GM19238 (cell line): ENCODE measurements at regions not wholly inside any gene's neighbourhood (a gene's known extent, or its start where the extent isn't known, plus 50 kb on each side); places are given as distances from the start of the nearest gene placed in this dataset.
"Not testable (repeated sequence)": the region's sequence is repeated elsewhere in the genome, so short reads cannot be mapped to it uniquely, and the experiment has no call there.

ENCODE experiments used
- DNase-seq: peaks from one replicate; pipeline ENCODE4 v3.0.0; 2011; ENCODE audit warnings: low spot score; ENCODE audit not compliant: insufficient read length

GRCh38 chr2:56960581-56960980 is 776.8 kb downstream of the CCDC85A start:
- no peak for DNase-seq

DNA sequence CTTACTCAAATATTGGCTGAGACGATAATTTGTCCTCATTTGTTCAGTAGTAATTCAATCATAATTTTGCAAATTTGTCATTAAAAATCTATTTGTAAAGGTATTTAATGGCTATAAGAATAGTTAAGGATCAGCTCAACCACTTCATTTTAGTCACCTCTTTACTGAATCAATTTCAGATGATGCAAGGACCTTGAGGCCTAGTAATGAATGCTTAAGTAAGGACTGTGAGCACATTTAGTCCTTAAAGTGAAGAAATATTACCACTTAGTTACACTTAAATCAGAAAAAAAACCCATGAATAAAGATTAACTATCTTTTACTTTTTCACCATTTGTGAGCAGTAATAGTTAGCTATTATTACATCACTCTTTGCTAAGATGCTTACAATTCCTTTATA is 778.9 kb downstream of the CCDC85A start:
- DNase-seq, result no peak

GRCh38 chr2:56969513-56969912 is 785.7 kb downstream of the CCDC85A start:
- no peak for DNase-seq

DNA sequence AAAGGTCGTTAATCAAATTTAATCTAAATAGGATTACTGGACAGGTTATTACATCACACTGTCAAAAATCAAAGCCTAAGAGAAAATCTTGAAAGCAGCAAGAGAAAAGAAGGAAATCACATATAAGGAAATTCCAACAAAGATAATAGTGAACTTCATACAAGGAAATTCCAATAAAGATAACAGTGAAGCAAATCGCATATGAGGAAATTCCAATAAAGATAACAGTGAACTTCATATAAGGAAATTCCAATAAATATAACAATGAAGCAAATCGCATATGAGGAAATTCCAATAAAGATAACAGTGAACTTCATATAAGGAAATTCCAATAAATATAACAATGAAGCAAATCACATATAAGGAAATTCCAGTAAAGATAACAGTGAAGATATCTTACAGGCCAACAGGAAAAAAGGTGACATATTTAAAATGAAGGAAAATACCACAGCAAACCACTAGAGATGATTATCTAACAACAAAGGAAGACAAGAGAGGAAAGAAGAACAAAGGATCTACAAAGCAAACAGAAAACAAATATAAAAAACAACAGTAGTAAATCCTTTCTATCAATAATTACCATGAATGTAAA is 787.7 kb downstream of the CCDC85A start:
- DNase-seq, result no peak

- DNase-seq, result no peak
Measured at GRCh38 chr2:56981554-56981953, 797.8 kb downstream of the CCDC85A start.

GRCh38 chr2:56985609-56986008 is 801.8 kb downstream of the CCDC85A start:
- DNase-seq, result no peak

GRCh38 chr2:57022496-57022895 is 838.7 kb downstream of the CCDC85A start:
- DNase-seq, result no peak

DNA sequence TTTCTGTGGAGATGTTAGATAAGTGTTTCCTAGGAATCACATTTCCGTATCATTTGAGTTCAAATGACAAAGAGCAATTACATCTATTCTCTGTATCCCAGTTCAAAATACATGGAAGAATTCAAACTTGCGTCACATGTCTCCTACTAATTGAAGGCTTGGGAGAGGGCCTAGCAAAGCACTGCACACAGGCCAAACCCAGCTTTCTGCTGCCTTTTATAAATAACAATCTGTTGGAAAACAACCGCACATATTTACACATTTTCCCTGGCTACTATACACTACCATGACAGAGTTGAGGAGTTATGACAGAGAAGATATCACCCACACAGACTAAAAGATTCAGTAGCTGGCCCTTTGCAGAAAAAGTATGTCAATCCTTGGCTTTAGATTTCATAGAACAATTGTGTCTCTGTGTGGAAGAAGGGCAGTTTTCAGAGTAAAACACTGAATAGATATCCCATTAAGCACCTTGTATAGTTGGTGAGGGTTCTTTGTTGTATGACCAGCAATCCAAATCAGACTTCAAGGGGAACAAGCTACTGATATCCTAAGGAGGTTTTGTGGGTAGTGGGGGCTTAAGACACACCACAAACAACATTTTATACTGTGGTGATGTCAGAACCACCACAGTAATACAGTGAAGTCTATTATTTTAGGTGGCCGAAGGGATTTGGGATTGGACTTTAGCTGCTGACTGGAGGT is 861.3 kb downstream of the CCDC85A start:
- DNase-seq, result no peak

- no peak for DNase-seq
Measured at GRCh38 chr2:57049273-57049672, 865.5 kb downstream of the CCDC85A start.

DNA sequence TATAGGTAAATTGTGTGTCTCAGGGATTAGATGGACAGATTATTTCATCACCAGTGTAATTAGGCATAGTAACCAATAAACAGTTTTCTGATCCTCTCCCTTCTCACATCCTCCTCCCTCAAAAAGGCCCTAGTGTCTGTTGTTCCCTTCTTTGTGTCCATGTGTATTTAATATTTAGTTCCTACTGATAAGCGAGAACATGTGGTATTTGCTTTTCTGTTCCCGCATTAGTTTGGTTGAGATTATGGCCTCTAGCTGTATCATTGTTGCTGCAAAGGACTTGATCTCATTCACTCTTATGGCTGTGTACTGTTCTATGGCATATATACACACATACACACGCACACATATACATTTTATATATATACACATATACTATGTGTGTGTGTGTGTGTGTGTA is 866.2 kb downstream of the CCDC85A start:
- no peak for DNase-seq

DNA sequence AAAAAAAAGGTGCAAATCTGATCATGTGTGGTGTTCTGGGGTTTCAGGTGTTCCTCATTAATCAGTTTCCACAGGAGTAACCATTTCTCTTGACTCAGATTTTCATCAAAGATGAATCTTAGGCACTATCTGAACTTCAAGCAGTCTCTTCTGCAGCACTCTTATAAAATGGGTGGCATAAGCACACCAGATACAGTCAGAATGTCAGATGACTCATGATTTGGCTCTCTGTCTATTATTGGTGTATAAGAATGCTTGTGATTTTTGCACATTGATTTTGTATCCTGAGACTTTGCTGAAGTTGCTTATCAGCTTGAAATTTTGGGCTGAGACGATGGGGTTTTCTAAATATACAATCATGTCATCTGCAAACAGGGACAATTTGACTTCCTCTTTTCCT is 882.5 kb downstream of the CCDC85A start:
- DNase-seq, result not testable (repeated sequence)

DNA sequence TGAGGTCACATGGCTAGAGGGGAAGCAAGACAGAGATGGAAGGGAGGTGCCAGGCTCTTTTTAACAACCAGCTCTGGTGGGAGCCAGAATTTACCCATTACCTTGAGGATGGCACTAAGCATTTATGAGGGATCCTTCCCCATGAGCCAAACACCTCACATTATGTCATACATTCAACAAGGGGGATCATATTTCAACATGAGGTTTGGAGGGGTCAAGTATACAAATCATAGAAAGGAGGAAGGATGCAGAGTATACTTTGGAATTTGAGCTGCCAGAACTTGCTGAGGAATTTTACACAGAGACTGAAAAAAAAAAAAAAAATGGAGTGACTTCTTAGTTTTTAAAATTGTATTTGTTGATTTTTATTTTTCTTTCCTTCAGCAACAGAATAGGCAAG is 891.4 kb downstream of the CCDC85A start:
- no peak for DNase-seq

DNA sequence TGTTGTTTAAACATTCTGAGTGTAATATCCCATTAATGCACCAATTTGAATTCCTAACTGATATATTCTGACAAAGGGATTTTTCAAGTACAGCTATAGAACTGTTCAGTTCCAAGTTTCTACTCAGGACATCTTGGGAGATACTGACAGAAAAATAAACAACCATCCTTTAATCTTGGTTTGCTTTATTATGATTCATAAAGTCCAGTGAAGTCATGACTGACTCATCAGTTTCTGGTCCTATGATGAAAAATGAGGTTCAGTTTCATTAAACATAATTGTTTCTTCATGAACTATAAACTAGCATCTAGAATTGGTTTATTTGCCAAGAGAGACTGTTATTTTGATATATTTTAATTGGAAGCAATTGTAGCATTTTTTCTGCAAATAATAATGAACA is 896.2 kb downstream of the CCDC85A start:
- no peak for DNase-seq

DNA sequence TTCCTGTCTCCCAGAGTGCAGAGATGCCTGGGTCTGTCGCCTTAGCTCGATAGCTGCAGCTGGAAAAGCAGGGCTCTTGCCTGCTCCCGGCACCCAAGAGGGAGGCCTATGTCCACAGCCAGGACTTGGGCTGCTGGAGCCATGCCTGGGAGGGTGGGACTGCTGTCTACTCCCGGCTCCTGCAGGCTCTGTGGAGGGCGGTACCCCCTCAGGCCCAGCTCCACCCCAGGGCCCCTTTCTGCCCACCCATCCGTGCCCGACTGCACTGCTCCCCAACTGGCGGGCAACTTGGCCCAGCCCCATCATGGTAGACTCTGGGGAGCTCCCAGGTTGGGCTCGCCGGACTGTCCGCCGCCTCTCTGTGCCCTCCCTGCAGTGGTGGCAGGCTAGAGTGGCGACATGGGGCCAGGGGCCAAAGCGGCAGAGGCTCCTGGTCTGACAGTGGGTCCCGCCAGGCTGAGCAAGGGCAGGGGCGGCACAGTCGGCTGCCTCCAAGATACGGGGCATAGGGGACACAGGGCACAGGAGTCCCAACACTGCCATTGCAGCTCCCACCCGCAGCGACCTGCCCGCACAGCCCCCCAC is 901.0 kb downstream of the CCDC85A start:
- no peak for DNase-seq

DNA sequence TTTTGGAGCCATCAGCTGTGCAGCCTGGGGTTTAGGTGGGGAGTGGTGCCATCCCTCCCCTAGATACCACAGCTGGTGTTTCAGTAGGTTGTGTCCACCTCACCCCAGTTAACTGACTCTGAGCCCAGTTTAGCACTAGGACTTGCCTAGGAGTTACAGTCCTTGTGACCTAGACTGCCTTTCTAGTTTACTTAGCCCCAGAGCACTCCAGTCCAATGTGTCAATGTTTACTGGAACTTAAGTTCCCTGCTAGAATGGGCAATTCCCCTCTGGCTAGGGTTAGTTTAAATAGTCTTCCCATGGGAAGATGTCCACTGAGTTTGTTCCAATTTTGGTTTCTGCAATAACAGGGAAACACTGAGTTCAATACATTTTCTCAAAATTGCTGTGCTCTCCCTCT is 909.2 kb downstream of the CCDC85A start:
- no peak for DNase-seq

- no peak for DNase-seq
Measured at GRCh38 chr2:57097855-57098254, 914.1 kb downstream of the CCDC85A start.

DNA sequence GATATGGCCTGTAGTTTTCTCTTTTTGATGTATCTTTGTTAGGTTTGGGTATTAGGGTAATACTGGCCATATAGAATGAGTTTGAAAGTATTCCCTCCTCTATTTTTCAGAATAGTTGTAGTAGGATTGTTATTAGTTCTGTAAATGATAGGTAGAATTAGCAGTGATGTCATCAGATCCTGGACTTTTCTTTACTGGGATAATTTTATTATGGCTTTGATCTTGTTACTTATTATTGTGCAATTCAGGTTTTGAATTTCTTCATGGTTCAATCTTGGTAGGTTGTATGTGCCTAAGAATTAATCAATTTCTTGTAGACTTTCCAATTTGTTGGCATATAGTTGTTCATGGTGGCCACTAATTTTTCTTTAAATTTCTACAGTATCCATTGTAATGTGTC is 916.6 kb downstream of the CCDC85A start:
- no peak for DNase-seq

DNA sequence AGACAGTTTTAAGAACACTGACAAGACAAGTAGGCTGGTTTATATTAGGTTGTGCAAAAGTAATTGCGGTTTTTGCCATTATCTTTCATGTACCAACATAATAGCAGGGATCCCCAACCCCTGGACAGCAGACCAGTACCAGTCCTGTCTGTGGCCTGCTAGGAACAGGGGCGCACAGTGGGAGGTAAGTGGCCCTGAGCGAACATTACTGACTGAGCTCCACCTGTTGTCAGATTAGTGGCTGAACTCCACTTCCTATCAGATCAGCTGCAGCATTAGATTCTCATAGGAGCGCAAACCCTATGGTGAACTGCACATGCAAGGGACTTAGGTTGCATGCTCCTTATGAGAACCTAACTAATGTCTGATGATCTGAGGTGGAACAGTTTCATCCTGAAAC is 921.9 kb downstream of the CCDC85A start:
- no peak for DNase-seq

GRCh38 chr2:57107353-57107752 is 923.6 kb downstream of the CCDC85A start:
- DNase-seq, result no peak

DNA sequence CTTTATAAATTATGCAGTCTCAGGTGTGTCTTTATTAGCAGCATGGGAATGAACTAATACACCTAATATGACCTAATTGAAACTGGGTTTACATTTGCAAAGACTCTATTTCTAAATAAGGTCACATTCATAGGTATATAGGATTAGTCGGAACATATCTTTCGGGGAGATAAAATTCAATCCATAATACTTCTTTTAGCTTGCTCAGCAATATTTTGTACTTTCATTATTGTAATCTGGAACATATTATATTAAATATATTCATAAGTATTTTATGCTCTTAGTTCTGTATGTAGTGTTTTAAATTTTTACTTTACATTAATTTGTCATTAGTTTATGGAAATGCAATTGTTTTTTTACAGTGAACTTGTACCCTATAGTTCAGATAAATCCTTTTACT is 927.7 kb downstream of the CCDC85A start:
- DNase-seq, result no peak

- DNase-seq, result no peak
Measured at GRCh38 chr2:57119141-57119540, 927.5 kb upstream of the VRK2 start.

- no peak for DNase-seq
Measured at GRCh38 chr2:57126410-57126809, 920.2 kb upstream of the VRK2 start.

GRCh38 chr2:57139179-57139578 is 907.4 kb upstream of the VRK2 start:
- DNase-seq, result no peak
